IPS-NIHi7 (cell line): ENCODE measurements at regions not wholly inside any gene's neighbourhood (a gene's known extent, or its start where the extent isn't known, plus 50 kb on each side); places are given as distances from the start of the nearest gene placed in this dataset.
"Not testable (repeated sequence)": the region's sequence is repeated elsewhere in the genome, so short reads cannot be mapped to it uniquely, and the experiment has no call there.

Experiments
- DNase-seq: peaks from one replicate; pipeline ENCODE4 v3.0.0; 2012; ENCODE audit warnings: mixed read lengths; ENCODE audit errors: extremely low spot score

- DNase-seq = no peak
These were observed 404.8 kb downstream of the IGSF11 start for GRCh38 chr3:118629821-118630220.

GRCh38 chr3:118635711-118636110 is 398.9 kb downstream of the IGSF11 start:
- DNase-seq = no peak

GRCh38 chr3:118636841-118637240 is 397.8 kb downstream of the IGSF11 start:
- DNase-seq = peak; percentile 41

DNA sequence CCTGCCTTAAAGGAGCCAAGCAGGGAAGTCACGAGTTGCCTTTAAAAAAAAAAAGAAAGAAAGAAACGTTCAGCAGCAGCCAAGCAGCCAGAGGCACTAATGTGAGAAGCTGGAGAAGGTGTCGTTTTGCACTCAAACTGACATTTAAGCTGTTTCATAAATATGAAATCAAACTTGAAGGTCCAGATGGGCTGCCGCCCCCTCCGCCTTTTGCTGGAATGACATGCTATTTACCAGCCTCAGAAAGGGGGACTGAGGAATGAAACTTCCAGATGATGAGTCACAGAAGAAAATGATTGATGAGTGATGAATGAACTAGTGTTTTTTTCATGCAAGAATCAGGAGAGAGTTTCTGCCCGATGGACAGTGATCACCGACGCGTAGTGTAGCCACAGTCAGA is 396.8 kb downstream of the IGSF11 start:
- DNase-seq = no peak

- peak; percentile 78 for DNase-seq
These were observed 393.0 kb downstream of the IGSF11 start for GRCh38 chr3:118641608-118642007.

- no peak for DNase-seq
These were observed 363.5 kb downstream of the IGSF11 start for GRCh38 chr3:118671192-118671591.

GRCh38 chr3:118675305-118675704 is 359.3 kb downstream of the IGSF11 start:
- no peak for DNase-seq

- not testable (repeated sequence) for DNase-seq
These were observed 356.0 kb downstream of the IGSF11 start for GRCh38 chr3:118678663-118679062.

GRCh38 chr3:118682921-118683320 is 351.7 kb downstream of the IGSF11 start:
- no peak for DNase-seq

DNA sequence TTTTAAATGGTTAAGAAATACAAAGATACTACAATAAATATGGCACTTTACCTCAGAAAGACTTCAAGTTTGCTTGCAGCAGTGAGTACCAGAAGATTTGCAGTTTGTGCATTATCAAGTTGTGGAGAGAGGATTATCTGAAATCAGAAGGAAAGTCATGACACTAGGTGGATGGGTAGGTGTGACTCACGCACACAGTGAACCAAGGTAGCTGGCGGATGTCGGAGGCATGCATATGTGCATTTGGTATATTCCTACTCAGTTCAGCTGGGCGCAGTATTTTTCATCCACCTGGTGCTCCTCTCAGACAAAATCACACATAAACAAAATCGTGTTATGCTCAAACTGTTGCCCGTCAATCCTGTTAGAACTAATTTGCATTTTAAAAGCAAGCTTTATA is 351.0 kb downstream of the IGSF11 start:
- no peak for DNase-seq

DNA sequence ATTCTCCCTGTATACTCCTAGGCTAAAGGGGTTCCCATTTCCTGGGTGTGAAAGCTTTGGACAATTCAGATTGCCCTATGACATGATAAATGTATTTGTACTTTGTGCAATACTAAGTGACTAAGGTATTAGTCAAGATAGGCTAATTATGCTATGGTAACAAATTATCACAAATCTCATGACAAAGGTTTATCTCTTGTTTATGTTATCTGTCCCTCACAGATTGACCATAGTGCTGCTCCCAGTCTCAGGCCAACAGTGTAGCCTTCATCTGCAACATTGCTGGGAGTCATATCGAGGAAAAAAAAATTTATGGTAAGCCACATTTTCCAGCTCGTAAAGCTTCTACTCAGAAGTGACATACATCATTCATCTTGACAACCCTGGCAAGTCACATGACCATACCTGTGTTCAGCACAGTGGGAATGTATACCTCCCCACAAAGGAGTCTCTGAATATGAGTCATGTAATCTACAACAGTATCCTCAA is 346.2 kb downstream of the IGSF11 start:
- DNase-seq = no peak

GRCh38 chr3:118692416-118692815 is 342.2 kb downstream of the IGSF11 start:
- no peak for DNase-seq

DNA sequence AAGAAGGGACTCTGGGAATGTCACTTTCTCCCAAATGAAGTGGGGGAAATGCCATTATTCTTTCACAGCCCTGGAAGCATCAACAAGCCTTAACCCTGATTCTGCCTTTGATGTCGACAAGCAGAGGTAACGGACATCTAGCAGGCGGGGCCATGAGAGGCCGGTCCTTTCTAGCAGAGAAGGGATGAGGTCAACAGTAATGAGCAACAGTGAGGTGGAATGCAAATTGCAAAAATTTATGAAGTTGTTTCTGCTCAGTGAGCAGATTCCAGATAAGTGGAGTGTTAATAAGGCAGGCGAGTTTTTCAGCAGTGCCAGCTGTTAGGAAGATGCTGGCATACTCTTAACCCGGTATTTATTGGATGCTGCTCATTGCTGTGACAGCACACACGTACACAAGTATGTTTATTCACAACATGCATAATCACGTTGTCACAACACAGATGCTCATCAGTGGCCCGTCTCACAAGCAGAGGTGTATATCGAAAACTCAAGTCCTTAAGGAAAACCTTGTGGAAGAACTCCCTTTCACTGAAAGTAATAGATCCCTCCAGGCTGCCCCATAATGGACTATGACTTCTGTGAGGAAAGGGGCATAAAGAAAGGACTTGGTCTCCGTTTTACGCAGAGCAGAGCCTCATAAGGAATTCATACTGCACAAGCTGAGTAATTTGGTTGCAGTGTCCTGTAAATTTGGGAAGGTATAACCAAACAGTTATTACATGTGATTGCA is 329.0 kb downstream of the IGSF11 start:
- no peak for DNase-seq

DNA sequence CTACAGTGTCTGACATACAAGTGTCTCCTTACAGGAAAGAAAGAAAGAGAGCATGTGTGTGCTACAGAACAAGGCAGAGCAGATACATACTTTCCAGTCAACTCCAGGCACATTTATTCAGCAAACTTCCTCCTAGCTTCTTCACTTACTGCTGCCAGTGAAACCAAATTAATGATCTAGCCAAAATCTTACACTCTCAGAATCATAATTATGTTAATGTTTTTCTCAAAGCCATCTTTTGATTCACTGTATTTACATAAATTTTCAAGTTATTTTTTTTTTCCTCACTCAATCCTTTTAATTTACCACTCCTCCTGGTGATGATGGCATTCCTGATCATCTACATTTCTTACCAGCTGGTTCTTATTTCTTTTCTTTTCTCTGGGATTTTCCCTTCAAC is 326.7 kb downstream of the IGSF11 start:
- DNase-seq = no peak

DNA sequence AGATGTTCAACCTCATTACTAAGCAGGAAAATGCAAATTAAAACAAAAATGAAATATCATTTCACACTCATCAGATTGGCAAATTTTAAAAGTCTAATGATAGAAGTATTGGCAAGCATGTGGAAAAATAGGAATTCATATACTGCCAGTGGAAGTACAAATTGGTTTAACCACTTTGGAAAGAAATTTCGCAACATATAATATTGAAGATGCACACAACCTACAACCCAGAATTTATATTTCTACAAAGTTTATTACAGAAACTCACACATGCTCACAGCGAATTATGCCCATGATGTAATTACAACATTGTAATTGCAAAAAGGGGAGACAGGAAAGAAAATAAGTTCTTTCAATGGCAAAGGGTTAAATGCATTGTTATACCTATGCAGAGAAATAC is 324.1 kb downstream of the IGSF11 start:
- DNase-seq = no peak

- DNase-seq = no peak
These were observed 321.0 kb downstream of the IGSF11 start for GRCh38 chr3:118713502-118714207.

DNA sequence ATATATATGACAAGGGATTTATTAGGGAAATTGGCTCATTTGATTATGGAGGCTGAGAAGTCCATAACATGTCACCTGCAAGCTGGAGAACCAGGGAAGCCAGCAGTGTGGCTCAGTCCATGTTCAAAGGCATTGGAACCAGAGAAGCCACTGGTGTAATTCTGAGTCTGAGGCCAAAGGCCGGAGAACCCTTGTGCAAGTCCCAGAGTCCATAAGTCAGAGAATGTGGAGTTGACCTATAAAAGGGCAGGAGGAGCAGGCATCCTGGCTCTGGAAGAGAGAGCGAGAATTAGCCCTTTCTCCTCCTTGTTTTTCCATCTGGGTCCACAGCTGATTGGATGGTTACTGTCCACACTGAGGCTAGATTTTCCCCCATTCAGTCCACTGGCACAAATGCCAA is 319.8 kb downstream of the IGSF11 start:
- DNase-seq = no peak

GRCh38 chr3:118729546-118729945 is 305.1 kb downstream of the IGSF11 start:
- peak; percentile 22 for DNase-seq

- no peak for DNase-seq
These were observed 300.0 kb downstream of the IGSF11 start for GRCh38 chr3:118734664-118735063.

DNA sequence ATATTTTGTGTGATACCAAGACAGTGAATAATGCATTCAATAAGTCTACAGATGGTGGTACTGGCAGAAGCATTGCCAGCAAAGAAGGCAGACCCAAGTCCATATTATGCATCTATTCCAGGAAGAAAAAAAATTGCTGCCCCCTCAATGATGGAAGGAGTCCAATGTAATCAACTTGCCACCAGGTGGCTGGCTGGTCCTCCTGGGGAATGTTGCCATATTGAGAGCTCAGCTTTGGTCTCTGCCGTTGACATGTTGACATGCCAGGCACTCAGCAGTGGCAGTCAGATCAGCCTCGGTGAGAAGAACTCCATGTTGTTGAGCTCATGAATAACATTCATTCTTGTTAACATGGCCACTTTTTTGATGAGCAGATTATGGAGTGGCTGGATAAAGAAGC is 298.5 kb downstream of the IGSF11 start:
- DNase-seq = no peak

DNA sequence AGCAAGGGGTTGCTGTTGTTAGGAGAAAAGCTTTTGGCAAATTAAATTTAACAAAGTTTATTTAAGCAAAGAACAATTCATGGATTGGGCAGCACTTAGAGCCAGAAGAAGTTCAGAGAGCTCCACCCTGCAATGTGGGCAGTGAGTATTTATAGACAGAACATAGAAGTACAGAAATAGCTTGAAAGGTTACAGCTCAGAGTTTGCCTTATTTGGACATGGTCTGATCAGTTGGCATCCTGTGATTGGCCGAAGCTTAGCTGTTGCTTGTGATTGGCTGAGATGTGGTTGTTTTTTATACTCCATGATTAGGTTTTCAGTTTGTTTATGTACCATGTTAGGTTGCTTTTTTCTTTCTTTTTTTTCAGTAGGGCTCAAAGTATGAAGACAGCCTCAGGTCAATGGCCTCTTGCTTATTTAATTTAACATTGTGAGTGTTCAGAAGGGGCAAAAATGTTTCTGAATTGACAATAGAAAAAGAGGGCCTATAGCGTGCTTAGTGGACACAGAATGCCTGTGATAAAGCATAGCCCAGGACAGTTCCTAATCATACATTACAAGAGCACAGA is 293.8 kb downstream of the IGSF11 start:
- DNase-seq = no peak

- DNase-seq = no peak
These were observed 291.9 kb downstream of the IGSF11 start for GRCh38 chr3:118742760-118743159.

- DNase-seq = no peak
These were observed 290.5 kb downstream of the IGSF11 start for GRCh38 chr3:118744186-118744585.
